ENCODE measurements at regions not wholly inside any gene's neighbourhood (a gene's known extent, or its start where the extent isn't known, plus 50 kb on each side); places are given as distances from the start of the nearest gene placed in this dataset.
"Not testable (repeated sequence)": the region's sequence is repeated elsewhere in the genome, so short reads cannot be mapped to it uniquely, and the experiment has no call there.

DNA sequence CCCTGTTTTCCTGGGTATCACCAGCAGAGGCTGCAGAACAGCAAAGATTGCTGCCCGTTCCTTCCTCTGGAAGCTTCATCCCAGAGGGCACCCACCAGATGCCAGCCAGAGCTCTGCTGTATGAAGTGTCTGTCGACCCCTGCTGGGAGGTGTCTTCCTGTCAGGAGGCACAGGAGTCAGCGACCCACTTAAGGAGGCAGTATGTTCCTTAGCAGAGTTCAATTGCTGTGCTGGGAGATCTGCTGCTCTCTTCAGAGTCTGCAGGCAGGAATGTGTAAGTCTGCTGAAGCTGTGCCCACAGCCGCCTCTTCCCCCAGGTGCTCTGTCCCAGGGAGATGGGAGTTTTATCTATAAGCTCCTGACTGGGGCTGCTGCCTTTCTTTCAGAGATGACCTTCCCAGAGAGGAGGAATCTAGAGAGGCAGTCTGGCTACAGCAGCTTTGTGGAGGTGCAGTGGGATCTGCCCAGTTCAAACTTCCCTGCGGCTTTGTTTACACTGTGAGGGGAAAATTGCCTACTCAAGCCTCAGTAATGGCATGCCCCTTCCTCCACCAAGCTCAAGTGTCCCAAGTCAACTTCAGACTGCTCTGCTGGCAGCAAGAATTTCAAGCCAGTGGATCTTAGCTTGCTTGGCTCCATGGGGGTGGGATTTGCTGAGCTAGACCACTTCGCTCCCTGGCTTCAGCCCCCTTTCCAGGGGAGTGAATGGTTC, 100.6 kb downstream of the TMEM168 start:
- not testable (repeated sequence) for ATAC-seq

DNA sequence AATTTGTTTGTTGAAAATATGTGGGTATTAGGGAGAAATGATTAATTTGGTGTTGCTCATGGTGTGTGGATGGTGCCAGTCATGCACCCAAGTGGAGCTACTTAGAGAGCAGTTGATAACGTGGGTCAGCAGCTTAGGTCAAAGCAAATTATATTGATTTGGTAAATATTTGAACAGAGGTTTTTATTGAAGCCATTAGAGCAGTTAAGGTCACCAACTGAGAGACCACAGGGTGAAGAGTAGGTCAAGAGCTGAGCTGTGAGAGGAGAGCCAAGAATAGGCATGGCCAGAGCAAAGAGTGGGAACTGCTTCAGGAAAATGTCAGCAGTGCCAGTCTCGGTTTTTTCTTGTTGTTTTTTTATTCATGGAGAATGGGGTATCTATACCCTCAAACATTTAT, 97.9 kb downstream of the TMEM168 start:
- no peak for ATAC-seq

DNA sequence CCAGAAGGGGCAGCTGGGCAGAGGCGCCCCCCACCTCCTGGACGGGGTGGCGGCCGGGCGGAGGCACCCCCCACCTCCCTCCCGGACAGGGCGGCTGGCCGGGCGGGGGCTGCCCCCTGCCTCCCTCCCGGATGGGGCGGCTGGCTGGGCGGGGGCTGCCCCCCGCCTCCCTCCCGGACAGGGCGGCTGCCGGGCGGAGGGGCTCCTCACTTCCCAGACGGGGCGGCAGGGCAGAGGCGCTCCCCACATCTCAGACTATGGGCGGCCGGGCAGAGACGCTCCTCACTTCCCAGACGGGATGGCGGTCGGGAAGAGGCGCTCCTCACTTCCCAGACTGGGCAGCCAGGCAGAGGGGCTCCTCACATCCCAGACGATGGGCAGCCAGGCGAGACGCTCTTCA, 93.0 kb downstream of the TMEM168 start:
- ATAC-seq, result not testable (repeated sequence)

DNA sequence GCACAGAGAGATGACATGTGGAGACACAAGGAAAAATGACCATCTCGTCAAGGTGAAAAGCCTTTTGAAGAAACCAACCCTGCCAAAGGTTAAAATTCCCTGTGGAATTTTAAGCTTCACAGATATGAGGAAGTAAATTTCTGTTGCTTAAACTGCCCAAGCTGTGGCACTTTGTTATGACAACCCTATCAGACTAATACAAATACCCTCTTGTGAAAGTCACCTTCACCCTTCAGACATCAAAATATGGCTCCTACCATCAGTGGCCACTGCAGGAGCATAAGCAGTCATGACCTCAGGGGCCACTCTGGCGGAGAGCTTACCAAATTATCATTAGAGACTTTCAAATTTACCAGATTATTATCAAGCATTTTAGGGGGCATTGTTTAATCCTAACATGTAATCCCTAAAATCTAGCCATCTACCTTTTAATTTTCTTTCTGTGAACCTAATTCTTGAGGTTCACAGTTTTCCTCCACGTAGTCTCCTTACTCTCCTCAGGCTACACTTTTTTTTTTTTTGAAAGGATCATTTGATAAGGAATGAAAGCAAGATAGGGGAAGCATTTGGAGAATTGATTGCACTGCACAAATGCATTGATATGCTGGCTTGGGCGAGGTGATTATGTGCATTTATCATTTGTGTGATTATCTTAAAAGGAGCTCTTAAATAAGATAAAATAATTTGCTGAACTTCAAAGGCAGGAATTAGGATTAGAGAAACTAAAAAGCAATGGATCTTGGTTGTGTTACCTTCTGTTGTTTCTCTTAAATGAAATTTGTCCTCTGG, 90.3 kb downstream of the TMEM168 start:
- ATAC-seq, result no peak

DNA sequence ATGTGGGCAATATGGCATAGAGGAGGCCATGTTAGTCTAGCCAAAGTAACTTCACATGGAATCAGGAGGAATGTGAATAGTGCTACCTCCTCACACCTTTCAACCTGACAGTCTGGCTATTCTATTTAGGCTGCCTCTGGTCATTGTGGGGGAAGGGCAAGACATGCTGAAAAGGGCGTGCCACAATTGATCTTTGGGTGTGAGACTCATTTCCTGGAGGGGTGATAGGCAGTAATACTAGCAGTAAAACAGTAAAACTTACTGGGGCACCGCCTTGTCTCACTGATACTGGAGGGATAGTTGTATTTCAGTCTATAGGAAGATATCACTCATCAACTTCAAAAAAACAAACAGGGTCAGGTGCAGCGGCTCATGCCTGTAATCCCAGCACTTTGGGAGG, 88.7 kb downstream of the TMEM168 start:
- ATAC-seq, result no peak

DNA sequence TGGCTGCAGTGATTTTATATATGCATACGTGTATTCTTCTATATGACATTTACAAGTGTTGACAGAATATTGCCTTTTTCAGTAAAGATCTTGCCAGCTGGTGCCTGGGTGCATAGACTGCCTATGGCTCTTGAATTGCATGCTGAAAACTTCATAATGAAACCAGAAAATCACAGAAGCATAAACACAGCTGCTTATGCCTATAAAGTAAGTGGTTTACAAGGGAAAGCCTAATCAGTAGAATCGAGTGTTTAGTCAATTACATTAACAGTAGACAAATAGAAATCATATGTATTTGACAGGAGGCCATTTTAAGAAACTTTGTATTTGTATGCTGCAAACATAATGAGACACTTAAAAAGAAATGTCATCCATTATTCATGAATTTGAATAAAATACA, 82.5 kb downstream of the TMEM168 start:
- no peak for ATAC-seq

DNA sequence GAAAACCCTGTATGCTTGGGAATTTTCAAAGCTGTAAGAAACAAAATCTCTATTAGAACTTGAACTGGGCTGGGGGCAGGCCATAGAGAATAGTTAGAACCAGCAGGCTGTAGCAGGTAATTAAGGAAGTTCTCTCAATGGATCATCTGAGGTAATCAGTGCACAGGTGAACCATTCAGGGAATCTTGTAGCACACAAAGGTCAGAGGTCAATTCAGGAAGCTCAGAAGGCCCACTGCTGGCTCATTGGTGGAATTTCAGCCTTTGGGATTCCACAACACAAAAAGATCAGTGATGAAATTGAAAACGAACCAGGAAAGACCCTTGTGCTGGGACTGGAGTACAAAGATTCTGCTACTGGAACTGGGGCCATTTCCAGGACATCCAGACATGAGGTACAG, 82.0 kb downstream of the TMEM168 start:
- ATAC-seq, result no peak
